Activated effector memory CD4-positive, alpha-beta T cell treated with anti-CD3 and anti-CD28 coated beads, Interleukin-2, amount 50 U/mL, for 16 hours (primary cell): ENCODE measurements at regions not wholly inside any gene's neighbourhood (a gene's known extent, or its start where the extent isn't known, plus 50 kb on each side); places are given as distances from the start of the nearest gene placed in this dataset.
"Not testable (repeated sequence)": the region's sequence is repeated elsewhere in the genome, so short reads cannot be mapped to it uniquely, and the experiment has no call there.

Experiments used
- DNase-seq: peaks from one replicate; pipeline ENCODE4 v3.0.0-alpha.2; 2020

DNA sequence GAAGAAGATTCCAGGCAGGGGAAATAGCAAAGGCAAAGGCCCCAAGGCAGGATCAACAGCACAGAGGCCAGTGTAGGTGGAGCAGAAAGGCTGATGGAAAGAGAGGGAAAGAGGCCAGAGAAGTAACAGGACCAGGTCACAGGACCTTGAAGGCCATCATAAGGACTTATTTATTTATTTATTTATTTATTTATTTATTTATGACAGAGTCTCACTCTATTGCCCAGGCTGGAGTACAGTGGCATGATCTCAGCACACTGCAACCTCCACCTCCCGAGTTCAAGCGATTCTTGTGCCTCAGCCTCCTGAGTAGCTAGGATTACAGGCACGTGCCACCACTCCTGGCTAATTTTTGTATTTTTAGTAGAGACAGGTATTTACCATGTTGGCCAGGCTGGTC, 731.1 kb downstream of the MAFB start:
- DNase-seq = not testable (repeated sequence)

DNA sequence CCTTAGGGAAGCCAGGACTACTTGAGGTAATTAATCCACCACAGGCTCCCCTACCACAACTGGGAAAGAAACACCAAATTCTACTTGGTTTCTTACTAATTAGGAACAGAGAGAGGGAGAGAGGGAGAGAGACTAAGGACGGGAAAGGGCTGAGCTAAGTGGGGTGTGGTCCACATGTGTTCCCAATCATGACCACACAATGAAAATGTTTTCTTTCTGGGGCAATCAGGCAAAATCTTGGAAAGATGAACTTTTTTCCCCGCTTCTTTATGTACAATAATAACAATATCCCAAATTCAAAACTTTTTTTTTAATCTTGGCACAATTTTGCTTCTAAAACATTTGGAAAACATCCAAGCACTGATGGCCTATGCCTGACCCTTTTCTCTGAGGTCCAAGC, 734.4 kb downstream of the MAFB start:
- no peak for DNase-seq

DNA sequence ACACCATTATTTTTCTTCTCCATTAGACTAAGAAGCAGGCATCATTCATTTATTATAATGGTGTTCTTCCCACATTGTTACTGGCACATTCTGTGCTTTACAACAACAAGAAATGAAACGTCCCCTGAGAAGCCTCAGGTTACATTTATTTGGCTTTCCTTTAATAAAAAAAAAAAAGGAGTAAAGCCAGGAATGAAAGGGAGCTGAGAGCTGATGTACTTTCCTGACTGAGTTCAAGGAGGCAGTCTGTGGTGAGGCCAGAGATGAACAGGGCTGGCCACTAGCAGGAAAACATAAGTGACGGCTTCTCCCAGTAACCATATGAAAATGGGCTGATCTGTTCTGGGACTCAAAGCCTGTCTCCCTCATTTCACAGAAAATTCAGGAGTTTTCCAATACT, 742.1 kb downstream of the MAFB start:
- DNase-seq = no peak

DNA sequence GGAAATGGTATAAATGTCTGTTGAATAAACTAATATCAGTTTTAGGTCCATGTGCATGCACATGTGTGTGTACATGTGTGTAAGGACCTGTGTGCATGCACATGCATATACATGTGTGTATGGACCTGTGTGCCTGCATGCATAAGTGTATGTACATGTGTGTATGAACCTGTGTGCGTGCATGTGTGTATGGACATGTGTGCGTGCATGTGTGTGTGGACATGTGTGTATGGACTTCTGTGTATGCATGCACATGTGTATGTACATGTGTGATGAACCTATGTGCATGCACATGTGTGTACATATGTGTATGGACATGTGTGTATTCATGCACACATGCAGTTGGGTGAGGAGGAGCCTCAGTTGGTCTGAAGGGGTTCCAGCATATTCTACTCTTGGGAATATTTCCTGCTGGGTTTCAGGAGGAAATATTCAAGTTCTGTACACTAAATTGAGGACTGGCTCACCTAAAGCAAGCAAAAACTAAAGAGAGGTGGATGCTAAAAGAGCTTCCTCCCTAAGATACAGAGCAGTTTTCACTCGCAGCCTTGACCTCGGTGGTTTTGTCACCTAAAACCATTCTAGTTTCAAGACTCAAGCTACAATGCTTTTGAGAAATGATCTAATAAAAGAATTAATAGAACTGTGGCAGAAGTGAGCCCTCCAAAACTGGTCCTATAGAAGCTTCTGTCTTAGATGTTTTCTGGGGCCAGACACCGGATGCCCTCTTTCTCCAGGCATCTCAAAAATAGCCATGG, 742.8 kb downstream of the MAFB start:
- no peak for DNase-seq

DNA sequence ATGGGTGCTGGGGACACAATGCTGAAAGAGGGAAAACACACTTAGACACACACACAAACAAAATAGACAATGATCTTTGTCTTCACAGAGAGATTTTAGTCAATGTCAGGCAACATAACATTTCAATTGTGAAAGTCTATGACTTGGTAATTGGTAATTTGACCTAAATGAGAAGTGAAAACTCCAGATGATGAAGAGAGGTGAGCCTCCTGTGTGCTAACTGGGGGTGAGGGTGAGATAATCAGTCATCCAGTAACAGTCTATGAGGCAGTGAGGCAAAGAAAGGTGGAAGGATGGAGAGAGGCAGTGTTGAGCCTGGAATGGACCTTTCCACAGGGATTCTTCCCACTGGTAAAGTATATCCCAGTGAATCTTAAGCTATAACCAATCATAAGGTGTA, 744.2 kb downstream of the MAFB start:
- DNase-seq = no peak

DNA sequence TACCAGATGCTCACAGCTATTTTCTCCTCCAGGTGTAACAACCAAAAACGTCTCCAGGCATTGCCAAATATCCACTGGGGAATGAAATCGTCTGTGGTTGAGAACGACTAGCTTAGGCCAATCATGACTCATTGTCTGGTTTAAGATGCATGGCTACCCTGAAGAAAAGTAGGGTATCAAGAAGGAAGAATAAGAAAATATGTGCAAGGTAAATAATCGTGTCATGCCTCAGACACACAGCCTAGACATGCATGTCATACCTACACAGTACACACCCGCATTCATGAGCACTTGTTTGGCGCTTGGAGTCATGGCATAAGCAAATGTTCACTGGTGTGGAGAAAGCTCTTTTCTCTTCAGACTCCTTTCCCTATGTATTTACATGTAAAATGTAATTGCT, 745.7 kb downstream of the MAFB start:
- DNase-seq = no peak

DNA sequence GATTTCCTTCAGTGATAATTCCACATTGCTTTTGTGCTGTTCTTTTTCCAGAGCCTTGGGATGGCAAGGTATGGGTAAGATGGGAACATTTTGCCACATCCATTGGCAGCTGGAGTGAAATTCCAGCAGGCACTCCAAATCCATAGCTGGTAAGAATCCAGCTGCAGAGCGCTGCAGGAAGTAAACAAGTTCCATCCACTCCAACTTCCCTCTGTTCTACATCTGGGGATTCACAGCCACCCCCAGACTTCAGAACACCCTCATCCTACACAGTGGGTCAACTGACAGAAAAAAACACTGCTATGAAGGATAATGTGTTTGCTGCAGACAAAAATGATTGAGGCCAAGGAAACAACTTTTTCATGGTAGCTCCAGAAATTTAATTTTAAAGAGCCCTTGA, 747.8 kb downstream of the MAFB start:
- DNase-seq = no peak

DNA sequence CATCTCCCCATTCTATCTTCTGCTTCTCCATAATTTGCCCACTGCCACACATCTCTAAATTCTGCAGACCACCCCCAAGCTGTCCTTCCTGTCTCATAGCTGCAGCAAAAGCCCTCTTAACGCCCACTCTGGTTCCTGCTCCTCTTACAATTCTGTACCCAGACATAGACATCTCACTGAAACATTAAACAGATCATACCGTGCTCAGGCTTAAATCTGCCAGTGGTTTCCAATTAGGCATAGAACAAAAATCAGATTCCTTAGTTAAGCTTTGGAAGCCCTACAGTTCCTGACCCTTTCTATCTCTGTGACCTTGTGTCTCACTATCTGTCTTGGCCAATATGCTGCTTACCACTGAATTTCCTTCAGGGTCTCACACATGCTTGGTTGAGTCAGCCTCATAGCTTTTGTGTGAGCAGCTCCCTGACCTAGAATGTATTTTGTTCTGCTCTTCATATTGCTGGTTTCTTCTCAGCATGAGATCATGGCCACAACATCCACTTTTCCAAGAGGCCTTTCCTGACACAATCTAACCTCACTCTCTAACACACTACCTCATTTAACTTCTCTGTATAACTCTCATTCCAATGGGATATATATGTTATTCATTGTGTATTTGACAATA, 749.7 kb downstream of the MAFB start:
- no peak for DNase-seq

DNA sequence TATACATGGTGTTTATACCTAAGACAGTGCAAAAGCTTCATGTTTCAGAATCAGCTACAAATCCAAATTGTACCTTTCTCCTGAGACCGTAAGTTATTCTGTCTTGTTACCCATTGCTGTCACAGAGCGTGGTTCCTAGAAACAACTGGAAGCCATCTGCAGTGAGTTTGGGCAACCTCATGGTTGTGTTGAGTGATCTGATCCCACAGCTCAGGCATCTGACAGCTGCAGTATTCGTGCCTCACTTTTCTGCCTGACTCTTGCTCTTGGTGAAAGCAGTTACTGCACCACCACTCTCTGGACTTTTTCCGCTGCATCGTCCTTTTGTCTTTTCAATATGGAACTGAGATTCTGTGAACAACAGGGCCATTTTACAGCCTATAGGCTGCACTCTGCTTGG, 752.6 kb downstream of the MAFB start:
- no peak for DNase-seq

DNA sequence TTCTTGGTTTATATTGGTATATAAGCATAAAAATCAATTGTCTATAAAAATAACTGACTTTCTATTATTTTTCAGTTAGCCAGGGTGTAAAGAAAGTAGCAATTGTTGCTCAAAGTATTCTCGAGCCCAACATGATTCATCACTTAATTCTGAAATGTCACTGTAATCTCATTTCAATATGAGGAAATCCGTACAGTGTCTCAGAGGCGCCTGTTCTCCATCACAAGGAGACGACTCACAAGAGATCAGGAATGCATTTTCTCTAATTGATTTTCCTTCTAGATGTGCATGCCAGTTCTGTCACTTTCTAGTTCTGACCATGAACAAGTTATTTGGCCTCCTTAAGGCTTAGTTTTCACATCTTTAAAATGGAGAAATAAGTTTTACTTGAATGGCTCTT, 753.1 kb downstream of the MAFB start:
- DNase-seq = no peak

DNA sequence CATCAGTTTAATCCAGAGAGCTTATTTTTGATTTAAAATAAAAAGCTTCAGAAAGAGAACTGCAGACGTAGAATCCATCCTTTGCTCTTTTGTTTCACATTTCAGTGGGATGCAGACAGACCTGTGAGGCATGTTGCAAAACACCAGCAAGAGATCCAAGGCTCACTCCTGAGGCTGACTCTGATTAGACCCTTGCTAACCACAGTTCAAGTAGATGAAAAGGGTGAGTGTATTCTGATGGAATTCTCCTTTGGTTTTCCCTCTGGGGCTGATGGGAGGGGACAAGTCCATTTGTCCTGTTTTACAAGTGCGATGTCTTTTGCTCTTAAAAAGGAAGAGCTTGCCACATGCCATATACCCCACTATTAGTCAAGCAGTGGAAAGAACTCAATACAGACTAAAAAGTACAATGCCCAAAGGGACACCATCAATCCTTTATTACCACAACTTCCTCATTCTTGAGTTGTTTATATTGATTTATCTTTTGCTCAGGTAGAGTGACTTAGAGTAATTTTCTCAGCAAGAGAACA, 772.7 kb downstream of the MAFB start:
- DNase-seq = no peak

DNA sequence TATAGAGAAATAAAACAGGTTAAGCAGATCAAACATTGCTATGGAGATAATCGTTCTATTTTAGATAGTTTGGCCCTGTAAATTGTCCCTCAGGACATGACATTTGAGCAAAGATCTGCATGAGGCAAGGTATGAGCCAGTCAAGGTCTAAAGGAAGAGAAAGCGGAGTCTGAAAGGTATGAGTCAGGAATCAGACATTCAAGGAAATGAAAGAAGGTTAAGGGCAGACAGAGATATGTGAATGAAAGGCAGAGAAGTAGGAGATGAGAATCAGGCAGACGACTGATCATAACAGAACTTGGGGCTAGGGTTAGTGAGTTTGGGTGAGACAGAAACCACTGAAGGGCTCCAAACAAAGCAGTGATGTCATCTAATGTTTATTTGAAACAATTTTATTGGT, 775.8 kb downstream of the MAFB start:
- no peak for DNase-seq

DNA sequence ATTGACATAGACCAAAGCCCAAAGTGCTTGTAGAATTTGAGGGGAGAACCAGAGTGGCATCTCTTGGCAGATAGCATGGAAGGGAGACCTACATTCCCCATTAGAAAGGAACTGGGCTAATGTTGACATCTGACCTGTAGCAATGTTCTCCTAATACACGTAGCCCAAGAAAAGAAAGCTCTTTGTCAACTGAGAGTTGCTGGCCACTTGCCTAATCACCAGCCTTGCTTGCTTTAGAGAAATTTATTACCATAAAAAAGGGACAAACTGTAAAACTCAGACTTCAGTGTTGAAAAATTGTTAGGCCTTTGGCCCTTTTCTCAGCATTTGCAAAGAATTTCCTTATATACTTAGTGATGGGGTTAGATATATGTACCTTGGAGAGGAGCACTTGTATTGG, 777.5 kb downstream of the MAFB start:
- DNase-seq = no peak

DNA sequence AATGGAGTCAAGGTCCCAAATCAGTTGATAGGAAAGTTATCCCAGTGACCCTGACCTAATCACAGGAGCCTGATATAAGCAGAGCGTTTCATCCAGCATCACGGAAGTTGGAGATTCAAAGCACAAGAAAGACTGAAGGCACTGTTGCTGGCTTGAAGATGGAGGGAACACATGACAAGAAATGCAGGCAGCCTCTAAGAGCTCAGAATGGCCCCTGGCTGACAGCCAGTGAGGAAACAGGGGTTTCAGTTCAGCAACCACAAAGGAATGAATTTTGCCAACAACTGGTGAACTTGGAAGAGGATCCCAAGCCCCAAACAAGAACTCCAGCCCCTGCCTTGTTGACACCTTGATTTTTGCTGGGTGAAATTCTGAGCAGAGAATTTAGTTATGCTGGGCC, 778.5 kb downstream of the MAFB start:
- DNase-seq = no peak

DNA sequence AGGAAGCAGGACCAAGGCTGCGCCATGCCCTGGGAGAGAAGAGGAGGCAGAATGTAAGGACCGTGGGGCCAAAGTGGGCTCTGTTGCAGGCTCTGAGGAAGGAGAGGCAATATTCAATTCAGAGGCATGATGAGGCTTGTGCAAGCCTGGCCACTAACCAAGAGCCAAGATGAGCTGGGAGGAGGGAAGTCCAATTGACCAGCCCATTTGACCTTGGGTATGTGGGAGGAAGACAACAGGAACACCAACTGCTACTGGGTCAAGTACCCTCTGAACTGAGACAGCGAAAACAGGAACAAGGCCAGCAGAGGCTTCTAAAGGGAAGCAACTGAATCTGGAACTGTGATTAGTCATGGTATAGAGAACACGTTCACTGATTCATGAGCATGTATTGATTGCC, 779.6 kb downstream of the MAFB start:
- DNase-seq = no peak

DNA sequence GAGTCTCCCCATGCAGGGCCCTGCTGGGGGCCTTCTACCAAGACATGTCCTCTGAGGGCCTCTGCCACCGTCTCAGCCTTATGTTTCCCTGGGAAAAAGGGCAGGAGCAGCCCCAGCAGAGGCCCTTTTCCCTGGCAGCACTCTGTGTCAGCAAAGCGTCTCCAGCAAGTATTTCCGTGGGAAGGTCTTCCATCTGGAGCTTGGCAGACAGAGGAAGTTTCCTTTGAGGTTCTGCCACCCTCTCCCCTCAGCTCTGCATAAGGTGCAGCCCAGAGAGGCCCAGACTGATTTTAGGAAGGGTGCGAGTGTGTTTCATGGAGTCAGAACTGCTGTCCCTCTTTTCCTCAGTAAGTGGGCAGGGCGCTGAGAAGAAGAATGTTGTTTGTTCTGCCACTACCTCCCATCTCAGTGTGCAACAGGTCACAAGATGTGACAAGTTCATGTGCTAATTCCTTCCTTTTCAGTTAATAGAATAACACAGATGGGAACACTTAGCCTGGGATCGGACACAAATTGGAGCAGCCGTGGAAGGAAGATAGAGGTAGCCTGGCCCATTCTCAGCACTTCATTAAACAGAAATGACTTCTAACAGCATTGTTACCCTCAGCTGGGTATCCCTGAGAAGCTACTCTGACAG, 784.4 kb downstream of the MAFB start:
- DNase-seq = no peak

DNA sequence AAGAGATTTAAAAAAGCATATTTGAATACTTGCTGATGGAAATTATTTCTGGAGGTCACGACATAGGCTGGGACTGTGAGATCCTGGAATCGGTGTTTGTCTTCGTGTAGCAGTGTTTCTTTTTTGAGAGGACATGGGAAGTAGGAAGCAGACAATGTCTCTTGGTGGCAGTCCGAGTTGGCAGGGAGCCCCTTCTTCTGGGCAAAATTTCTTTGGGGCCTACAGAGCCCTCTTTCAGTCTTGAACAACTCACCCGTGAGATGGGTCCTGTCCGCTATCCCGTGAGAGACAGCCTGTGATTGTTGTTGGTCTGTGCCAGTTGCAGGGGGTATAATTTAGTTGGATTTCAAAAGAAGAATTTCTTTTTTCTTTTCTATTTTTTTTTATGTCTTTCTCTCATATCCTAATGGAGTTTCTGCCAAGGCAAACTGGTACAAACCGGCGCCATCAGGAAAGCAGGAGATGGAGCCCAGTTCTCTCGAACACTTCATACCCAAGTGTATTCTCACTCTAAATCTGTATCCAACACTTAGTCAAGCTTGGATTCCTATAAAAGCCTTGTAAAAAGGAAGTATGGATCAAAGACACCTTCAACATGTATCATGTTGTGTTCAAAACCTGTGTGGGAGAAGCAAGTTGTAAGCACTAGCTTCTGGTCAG, 785.1 kb downstream of the MAFB start:
- no peak for DNase-seq

DNA sequence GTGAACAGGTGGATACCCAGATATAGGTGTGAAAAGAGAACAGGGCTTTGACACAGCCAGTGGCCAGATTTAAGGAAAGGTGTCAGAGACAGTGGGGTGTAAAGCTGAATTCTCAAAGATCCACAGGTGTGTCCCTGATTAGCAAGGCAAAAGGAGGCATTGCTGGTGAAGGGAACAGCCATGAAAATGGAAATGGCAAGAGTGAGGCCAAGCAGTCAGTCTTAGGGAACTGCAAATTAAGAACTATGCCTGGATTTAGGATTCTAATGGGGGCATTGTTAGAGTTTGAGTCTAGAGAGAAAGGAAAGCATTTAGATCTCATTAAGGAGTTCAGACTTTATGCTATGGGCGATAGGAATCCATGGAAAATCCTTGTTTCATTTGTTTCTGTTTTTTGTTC, 789.2 kb downstream of the MAFB start:
- DNase-seq = no peak

DNA sequence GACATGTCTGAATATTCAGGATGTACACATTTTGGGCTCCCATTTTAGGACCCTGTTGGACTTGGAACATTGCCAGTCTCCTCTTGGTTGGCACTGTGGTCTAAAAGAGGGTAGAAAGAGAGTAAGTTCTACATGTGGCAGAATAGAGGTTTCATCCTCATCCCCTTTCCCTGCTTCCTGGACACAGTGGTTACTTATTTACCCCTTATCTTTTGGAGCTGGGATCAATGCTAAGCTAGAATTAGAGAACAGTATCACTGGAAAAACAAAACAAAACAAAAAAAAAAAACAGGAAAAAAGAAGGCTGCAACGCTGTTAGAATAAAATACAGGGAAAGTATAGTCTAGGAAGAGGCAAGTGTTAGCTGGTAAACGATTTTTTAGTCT, 790.6 kb downstream of the MAFB start:
- DNase-seq = no peak

DNA sequence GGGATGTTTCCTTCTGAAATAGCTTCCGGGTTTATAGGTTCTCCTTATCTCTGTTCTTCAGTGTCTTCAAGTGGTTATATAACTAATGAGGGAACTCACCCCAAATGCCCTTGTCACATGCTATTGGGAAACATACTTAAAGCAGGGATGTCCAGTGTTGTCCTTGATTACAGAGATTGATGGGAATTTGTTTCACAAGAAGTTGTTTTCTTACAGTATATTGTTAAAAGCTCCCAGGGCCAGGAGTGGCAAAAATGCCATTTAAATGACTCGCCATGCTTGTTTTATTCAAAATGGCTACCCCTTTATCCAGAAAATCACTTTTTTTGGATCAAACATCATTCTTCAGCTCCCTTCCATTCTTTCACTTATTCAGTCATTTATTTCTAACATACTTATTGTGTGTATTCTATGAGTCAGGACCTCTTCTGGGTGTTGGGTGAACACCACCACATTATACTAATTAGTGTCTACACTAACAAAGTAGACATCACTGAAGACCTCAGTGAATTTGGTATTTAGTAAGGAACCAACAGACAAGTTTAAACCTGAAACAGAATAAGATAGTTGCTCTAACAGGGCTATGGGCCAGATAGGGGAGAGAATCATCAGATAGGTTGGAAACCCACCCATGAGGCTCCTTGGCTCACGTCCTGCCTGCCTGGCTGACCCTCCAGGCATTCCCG, 791.1 kb downstream of the MAFB start:
- DNase-seq = no peak

DNA sequence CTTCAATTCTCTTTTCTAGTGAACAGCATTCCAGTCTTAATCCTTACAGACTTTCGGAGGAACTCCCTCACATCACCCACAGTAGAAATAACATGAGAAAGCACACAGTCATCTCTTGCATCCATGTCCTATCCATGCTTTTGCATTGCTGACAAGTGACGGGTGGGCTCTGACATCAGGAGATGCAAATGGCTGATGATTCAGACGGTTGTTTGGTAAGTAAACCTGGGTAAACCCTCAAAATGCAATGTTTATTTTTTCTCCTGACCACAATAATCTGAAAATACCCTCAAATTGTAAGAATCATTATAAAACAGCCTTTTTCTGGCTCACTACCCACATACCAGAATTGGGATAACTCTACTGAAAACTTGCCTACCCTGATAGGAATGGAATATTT, 792.0 kb downstream of the MAFB start:
- DNase-seq = no peak

DNA sequence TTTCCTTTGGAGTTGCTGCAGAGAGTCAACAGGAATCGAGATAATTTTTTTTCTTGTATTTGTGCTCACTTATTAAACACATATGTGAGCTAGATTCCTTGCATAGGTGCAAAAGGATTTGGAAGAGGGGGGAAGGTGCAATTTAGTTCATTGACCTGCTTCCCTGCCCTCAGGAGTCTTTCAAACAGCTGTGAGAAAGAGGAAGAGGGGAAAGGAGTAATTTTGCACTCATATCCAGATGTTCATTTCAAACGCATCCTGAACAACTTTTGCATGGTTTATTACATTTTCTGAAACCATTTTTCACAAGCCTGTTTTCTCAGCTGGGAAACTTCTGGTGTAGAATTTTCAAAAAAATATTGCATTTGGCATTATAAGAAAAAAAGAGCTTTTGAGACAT, 795.0 kb downstream of the MAFB start:
- no peak for DNase-seq

DNA sequence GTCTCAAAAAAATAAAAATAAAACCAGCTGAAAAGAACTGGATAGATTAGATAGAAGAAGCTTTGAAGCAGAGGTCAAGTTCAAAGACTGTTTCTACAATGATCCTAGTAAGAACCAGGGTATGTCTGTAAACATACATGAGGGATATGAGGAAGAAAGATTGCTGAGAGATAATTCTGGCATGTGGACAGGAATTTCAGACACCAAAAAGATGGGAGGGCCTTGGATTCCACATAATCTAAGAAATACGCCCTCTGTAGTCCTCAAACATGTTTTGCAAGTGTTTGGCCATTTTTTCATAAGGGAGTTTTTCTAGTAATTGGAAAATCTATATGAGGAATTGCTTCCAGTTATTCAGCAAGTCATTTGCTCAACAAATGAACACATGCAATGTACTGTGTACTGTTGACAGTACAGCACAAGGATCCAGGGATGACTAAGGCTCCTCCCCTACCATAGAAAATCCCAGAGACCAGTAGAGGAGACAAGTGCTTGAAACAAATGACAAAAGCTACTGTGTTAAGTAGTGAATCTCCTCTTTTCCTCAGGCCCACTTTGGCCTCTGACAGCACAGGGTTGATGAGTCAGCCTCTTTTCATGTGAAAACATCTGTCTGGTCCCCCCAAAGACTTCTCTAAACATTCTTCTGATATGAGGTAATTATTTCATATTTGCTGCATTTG, 795.9 kb downstream of the MAFB start:
- no peak for DNase-seq
